Endodermal cell (in vitro differentiated cells): ENCODE measurements at regions not wholly inside any gene's neighbourhood (a gene's known extent, or its start where the extent isn't known, plus 50 kb on each side); places are given as distances from the start of the nearest gene placed in this dataset.

Experiments
- DNase-seq: peaks from one replicate; pipeline ENCODE4 v3.0.0-alpha.2; 2017
- H3K27ac ChIP-seq: 2 replicates; pipeline ENCODE4 v1.5.1; 2013; ENCODE audit warnings: mild to moderate bottlenecking, low read depth, low read length, moderate library complexity
- H3K27me3 ChIP-seq: 2 replicates; pipeline ENCODE4 v1.6.1; 2013; ENCODE audit warnings: mild to moderate bottlenecking, low read length, moderate library complexity; ENCODE audit not compliant: insufficient read depth, control insufficient read depth, poor library complexity, severe bottlenecking
- H3K36me3 ChIP-seq: 2 replicates; pipeline ENCODE4 v1.7.0; 2013; ENCODE audit warnings: mild to moderate bottlenecking, low read length, moderate library complexity; ENCODE audit not compliant: control insufficient read depth, insufficient read depth
- H3K4me1 ChIP-seq: one replicate; pipeline ENCODE4 v1.7.0; 2013; ENCODE audit warnings: low read length; ENCODE audit not compliant: control insufficient read depth, insufficient read depth
- H3K4me3 ChIP-seq: 2 replicates; pipeline ENCODE4 v1.5.1; 2013; ENCODE audit warnings: mild to moderate bottlenecking, low read length, moderate library complexity
- H3K9ac ChIP-seq: 2 replicates; pipeline ENCODE4 v1.6.1; 2013; ENCODE audit warnings: mild to moderate bottlenecking, low read length, moderate library complexity; ENCODE audit not compliant: poor library complexity, severe bottlenecking; ENCODE audit errors: extremely low read depth
- H3K9me3 ChIP-seq: 2 replicates; pipeline ENCODE4 v1.6.1; 2013; ENCODE audit warnings: mild to moderate bottlenecking, low read length, moderate library complexity; ENCODE audit not compliant: control insufficient read depth
- H3K27ac Mint-ChIP-seq: 2 replicates; pipeline ENCODE4 v1.8.0; 2020; ENCODE audit warnings: mixed read lengths
- H3K27me3 Mint-ChIP-seq: 2 replicates; pipeline ENCODE4 v1.8.0; 2021; ENCODE audit warnings: mild to moderate bottlenecking, mixed read lengths; ENCODE audit not compliant: insufficient read depth
- H3K36me3 Mint-ChIP-seq: 2 replicates; pipeline ENCODE4 v1.8.0; 2020; ENCODE audit warnings: low read depth, mixed read lengths
- H3K4me1 Mint-ChIP-seq: 2 replicates; pipeline ENCODE4 v1.8.0; 2020; ENCODE audit warnings: mixed read lengths
- H3K4me3 Mint-ChIP-seq: 2 replicates; pipeline ENCODE4 v1.8.0; 2020; ENCODE audit warnings: mild to moderate bottlenecking, moderate library complexity, mixed read lengths
- H3K9me3 Mint-ChIP-seq: 2 replicates; pipeline ENCODE4 v1.8.0; 2020; ENCODE audit warnings: mild to moderate bottlenecking, mixed read lengths
- WGBS, 2 experiments: methylation state at CpG; one replicate each; pipeline versions ENCODE4 v1.1.5 to v1.1.7; 2013; ENCODE audit warnings: missing lambda C conversion rate in 2 of 2, mixed read lengths in 1 of 2; ENCODE audit not compliant: insufficient coverage in 1 of 2, insufficient read length in 1 of 2; 5-methylcytosine and 5-hydroxymethylcytosine counted together
- TF ChIP-seq, protein P1 (sequence below): fragments of 200-600 bp; sonication (generic); conservative IDR thresholded peaks from 2 replicates; pipeline ENCODE4 v1.5.0; 2021; ENCODE audit warnings: antibody characterized with exemption, mild to moderate bottlenecking

DNA sequence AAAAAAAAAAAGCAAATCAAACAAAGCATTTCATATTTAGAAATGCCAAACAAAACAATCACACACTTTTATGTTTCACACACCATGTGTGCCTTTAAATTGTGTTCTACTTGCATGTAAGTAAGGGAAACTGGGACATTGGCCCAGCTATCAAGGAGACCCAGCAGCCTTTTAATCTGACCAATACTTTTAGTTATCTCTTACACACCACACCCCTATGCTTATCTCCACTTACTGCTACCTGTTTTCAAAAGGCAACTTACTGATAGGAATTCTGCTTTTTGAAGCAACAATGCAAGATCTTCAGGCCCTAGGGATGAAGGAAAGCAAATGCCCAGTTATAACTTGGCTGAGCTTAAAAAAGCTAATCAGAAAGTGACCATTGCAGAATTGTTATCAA is 1244.8 kb upstream of the SORCS1 start:
- Histone ChIP-seq H3K36me3 (no peaks in the 10 kb centered on the region), H3K4me3 (peak overlapping the region; percentile 43), H3K4me1 (no peaks in the 10 kb centered on the region), H3K9me3 (peaks cover 4% of the 10 kb centered on the region), H3K27me3 (no peaks in the 10 kb centered on the region), H3K9ac (no peak overlapping the region), H3K27ac (no peak overlapping the region)
- TF ChIP-seq, protein P1, sequence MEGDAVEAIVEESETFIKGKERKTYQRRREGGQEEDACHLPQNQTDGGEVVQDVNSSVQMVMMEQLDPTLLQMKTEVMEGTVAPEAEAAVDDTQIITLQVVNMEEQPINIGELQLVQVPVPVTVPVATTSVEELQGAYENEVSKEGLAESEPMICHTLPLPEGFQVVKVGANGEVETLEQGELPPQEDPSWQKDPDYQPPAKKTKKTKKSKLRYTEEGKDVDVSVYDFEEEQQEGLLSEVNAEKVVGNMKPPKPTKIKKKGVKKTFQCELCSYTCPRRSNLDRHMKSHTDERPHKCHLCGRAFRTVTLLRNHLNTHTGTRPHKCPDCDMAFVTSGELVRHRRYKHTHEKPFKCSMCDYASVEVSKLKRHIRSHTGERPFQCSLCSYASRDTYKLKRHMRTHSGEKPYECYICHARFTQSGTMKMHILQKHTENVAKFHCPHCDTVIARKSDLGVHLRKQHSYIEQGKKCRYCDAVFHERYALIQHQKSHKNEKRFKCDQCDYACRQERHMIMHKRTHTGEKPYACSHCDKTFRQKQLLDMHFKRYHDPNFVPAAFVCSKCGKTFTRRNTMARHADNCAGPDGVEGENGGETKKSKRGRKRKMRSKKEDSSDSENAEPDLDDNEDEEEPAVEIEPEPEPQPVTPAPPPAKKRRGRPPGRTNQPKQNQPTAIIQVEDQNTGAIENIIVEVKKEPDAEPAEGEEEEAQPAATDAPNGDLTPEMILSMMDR = no peak
- no peak for DNase-seq
- Mint-ChIP-seq H3K27ac (no peak overlapping the region), H3K4me3 (no peak overlapping the region), H3K27me3 (no peaks in the 10 kb centered on the region), H3K9me3 (no peaks in the 10 kb centered on the region), H3K36me3 (no peaks in the 10 kb centered on the region), H3K4me1 (peaks cover 12% of the 10 kb centered on the region)

DNA sequence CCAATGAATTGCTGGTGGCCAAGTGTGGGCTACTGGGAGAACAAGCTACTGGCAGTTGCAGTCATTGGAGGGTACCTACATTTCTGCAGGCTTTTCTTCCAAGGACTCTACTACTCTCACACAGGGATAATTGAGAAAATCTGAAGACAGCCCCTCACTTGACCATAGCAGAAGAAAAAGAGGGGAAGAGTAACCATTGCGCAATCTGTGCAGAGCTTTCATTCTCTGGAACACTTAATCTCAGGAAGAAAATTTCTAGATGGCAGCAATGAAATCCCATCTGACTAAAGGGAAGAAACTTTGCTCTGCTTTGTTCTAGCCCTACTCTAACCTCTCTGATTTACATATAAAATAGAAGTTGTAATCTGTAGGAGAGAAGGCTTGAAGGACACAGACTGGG is 1239.6 kb upstream of the SORCS1 start:
- Mint-ChIP-seq H3K27ac (no peak overlapping the region), H3K9me3 (no peaks in the 10 kb centered on the region), H3K4me1 (peaks cover 2% of the 10 kb centered on the region), H3K27me3 (no peaks in the 10 kb centered on the region), H3K4me3 (no peak overlapping the region), H3K36me3 (no peaks in the 10 kb centered on the region)
- Histone ChIP-seq H3K36me3 (no peaks in the 10 kb centered on the region), H3K27me3 (no peaks in the 10 kb centered on the region), H3K4me3 (no peak overlapping the region), H3K4me1 (no peaks in the 10 kb centered on the region), H3K9ac (no peak overlapping the region), H3K9me3 (no peaks in the 10 kb centered on the region), H3K27ac (no peak overlapping the region)
- no peak for DNase-seq
- TF ChIP-seq, protein P1 = no peak
- 86% methylated on average over 1 of the region's 1 CpG; no CpG with 5 or more reads in 1 of the 2 experiments for WGBS, 2 experiments

DNA sequence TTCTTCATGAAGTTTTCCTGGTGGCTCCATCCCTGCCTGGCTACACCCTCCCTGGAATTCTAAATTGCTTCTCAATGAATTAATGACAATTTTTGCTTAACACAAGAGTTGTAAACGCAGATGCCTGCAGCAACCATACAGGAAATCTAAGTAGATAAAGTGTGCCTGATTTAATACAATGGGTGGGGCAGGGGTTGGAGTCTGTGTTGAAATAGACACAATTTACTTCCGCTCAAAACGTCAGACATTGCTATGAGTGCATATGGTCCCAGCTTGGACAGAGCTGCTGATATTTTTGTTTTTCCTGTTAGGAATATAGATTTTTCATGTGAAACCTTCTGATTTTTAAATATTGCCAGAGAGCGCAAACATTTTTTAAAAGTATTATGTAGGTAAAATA is 1235.0 kb upstream of the SORCS1 start:
- TF ChIP-seq, protein P1 = no peak
- 83% methylated on average over 2 to 3 of the region's 4 CpGs for WGBS, 2 experiments
- Mint-ChIP-seq H3K27me3 (no peaks in the 10 kb centered on the region), H3K4me1 (peaks cover 8% of the 10 kb centered on the region), H3K36me3 (no peaks in the 10 kb centered on the region), H3K27ac (no peak overlapping the region), H3K9me3 (no peaks in the 10 kb centered on the region), H3K4me3 (no peak overlapping the region)
- no peaks in the 10 kb centered on the region for H3K9me3 ChIP-seq
- H3K27ac ChIP-seq = no peak overlapping the region
- H3K9ac ChIP-seq = no peak overlapping the region
- H3K4me3 ChIP-seq = no peak overlapping the region
- no peaks in the 10 kb centered on the region for H3K36me3 ChIP-seq
- H3K4me1 ChIP-seq = no peaks in the 10 kb centered on the region
- DNase-seq = no peak
- H3K27me3 ChIP-seq = no peaks in the 10 kb centered on the region
